GM21515 (cell line): ENCODE measurements at regions not wholly inside any gene's neighbourhood (a gene's known extent, or its start where the extent isn't known, plus 50 kb on each side); places are given as distances from the start of the nearest gene placed in this dataset.

Experiments
- ATAC-seq: cut with Tn5 transposase; IDR thresholded peaks from one replicate; pipeline ENCODE4 v1.9.1; 2021; ENCODE audit not compliant: unreplicated experiment

DNA sequence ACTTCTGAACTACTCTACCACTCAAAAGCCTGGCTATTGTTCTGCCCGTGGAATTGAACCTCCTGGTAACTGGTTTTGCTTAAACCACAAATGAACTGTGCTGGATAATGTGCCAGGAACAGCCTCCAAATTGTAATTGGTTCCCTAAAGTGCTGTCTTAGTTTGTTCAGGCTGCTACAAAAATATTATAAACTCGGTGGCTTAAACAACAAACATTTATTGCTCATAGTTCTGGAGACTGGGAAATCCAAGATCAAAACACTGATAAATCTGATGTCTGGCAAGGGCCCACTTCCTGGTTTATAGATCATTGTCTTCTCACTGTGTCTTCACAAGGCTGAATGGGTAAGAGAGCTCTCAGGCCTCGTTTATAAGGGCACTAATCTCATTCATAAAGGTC lies 149.2 kb upstream of the NCKAP5 start:
- no peak for ATAC-seq

DNA sequence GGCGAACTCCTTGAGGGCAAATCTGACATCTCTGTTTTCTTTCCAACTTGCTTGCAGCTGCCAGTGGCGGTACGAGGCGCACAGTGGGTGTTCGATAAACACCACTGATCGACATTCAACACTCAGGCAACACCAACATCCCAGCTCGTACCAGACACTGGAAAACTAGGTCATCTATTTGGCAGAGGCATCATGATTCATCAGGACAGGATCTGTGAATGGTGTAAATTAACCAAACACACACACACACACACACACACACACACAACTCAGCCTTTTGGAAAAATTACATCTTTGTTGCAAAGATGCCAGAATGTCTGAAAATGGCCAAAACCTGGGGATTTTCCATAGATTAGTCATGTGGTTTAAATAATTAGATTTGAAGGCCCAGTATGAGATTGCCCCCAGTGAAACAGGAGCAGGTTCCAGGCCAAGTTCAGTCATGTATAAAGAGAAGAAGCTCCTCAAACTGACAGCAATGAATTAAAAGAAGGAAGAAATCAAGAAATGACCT lies 150.5 kb upstream of the NCKAP5 start:
- no peak for ATAC-seq

DNA sequence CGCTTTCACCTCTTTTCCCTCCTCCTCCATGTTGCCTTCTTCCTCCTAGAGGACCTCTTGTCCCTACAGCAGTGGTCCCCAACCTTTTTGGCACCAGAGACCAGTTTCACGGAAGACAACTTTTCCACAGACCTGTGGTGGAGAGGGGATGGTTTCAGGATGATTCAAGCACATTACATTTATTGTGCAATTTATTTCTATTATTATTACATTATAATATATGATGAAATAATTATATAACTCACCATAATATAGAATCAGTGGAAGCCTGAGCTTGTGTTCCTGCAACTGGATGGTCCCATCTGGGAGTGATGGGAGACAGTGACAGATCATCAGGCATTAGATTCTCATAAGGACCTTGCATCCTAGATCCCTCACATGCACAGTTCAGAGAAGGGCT lies 152.2 kb upstream of the NCKAP5 start:
- no peak for ATAC-seq

DNA sequence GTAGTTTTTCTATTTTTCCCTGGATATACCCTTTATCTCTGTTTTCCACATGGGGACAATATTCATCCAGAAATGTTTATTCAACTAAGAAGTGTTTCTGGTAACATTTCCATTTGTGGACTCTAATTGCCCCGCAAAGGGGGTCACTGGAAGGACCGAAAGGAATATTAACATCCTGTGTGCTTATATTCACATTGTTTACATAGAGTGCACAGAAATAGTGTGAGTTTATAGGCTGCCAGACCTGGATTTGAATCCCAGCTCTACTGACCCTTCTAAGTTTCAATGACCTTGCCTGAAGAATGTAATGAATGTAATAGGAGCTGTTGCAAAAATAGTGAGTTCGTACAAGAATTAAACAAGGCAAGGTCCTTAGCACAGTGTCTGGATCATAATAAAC lies 152.9 kb upstream of the NCKAP5 start:
- no peak for ATAC-seq

DNA sequence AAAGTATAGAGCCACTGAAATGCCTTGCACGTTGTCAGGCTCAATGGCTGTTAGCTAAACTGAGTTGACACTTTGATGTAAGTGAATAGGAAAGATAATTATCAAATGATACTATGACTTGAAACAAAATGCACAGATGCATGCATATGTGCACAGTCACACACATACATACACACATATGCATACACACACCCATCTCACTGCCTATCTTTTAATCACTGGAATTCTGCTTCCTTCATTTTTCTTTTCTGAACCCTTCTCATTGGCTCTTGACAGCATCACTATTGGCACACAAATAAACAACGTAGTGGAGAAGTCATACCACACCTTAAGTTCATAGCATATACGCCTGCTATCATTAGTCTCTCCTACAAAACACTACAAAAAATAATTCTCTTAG lies 154.9 kb upstream of the NCKAP5 start:
- no peak for ATAC-seq

DNA sequence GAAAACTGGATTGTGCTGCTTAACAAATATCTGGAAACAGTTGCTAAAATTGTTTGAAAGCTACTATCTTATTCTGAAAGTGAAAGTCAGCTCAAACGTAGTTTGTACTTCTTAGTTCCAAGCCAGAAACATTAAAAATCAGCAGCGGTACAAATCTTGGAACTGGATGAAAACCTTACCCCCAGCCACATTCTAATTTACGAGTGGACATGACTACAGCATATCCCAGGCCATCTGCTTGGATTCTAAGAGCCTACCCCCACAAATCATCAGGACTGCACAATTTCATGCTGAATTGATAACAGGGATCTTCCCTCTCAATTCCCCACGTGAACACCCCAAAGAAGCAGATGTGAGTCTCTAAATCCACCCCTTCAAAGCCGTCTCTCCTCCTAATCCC lies 158.7 kb upstream of the NCKAP5 start:
- no peak for ATAC-seq

DNA sequence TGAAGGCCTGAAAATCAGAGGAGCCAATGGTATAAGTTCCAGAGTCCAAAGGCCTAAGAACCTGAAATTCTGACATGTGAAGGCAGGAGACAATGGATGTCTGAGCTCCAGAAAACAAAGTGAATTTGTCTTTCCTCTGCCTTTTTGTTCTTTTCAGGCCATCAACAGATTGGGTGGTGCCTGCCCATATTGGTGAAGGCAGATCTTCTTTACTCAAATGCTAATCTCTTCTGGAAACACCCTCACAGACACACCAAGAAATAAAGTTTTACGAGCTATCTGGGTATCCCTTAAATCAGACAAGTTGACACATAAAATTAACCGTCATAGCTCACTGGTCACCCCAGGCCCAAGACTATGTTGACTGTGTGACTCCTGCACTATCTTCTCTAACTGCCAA lies 163.8 kb upstream of the NCKAP5 start:
- no peak for ATAC-seq

DNA sequence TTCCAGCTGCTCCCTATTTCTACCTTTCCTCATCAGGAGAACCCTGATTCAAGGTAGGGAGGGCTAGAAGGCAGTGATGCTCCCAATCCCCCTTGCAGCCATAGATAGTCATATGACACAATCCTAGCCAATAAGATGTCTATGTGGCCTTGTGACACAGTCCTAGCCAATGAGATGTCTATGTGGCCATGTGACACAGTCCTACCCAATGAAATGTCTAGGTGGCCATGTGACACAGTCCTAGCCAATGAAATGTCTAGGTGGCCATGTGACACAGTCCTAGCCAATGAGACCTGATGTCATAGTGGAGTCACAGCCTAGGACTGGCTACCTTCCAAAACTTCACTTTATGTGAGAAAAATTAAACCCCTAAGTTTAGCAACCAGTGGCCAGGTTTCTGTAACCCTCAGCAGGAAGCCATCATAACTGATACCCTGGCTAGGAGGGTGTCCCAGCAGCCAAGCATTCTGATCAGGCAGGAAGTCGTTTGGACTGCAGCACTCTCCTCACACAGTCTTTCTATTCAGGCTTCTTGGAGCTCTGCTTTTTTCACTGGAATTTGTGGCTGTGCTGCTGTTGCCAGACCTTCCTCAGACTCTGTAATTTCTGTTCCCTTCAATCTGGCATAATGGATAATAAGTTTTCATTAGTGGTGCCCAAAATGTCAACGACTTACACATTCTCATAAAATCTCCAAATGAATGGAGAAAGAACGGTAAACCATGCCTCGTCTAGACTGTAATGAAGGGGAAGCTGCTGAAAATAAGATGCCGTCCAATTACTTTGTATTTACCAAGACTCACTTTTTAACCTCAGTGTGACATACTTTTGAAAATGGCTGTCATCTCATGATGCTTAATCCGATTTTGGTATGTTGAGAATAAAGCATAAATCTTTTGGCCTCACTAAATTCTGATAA lies 165.0 kb upstream of the NCKAP5 start:
- no peak for ATAC-seq

DNA sequence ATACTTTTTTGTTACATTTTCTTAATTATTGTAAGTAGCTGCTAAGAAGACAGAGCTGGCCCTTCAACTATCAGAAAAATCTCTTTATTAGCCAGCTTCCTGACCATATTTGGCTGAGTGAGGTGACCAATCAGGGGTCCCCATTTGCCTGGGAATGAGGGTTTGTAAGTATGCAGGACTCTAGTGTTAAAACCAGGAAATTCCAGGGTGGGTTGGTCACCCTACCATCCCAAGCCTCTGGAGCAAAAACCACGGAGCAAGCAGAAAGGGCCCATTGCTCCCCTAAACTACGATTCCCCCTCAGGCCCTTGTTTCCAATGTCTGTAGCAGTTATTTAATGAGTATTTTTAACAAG lies 165.6 kb upstream of the NCKAP5 start:
- no peak for ATAC-seq

DNA sequence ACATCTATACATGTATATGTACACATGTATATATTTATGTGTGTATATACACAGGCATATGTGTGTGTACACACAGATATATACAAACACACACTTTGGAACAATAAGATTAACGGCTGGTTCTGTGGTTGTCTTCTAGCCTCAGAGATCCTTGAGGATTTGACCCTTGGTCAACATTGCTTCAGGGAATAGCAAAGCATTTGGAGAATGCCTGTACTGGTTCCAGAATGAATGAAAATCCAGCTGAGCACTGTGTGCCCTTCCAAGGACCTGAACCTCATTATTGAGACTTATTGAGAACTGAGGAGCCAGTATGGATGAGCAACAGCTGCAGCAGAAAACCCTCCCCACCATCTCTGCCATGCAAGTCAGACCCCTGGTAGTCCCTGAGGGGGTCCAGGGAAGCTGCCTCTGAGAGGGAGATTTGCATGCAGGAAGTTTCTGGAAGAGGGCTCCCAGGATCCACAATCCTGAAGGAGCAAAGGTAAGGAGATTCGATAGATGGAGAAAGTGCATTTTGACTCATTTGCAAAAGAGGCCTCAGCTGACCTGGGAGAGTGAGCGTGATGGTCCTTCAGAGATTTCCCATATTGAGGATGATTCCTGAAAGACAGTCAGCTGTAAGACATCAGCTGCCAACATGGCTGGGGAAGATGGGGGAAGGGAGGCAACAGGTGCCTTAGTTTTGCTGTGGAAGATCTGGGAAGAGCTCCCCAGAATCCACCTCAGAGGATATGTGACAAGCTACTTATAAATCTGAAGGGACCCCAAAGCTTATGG lies 166.6 kb upstream of the NCKAP5 start:
- ATAC-seq: no peak

DNA sequence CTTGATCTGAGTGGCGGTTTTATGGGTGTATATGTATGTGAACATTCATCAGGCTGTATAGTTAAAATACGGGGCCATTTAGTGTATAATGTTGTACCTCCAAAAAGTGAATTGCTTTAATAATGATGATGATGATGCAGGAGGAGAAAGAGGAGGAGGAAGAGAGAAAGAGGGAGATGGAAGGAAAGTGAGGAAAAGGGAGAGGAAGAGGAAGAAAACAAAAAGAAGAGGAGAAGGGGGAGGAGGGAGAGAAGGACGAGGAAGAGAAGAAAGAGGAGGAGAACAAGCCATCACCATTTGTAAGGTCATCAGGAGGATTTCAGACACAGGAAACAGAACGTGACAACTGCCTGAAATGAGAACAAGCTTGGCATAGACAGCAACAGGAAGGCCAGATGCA lies 168.4 kb upstream of the NCKAP5 start:
- ATAC-seq: no peak

DNA sequence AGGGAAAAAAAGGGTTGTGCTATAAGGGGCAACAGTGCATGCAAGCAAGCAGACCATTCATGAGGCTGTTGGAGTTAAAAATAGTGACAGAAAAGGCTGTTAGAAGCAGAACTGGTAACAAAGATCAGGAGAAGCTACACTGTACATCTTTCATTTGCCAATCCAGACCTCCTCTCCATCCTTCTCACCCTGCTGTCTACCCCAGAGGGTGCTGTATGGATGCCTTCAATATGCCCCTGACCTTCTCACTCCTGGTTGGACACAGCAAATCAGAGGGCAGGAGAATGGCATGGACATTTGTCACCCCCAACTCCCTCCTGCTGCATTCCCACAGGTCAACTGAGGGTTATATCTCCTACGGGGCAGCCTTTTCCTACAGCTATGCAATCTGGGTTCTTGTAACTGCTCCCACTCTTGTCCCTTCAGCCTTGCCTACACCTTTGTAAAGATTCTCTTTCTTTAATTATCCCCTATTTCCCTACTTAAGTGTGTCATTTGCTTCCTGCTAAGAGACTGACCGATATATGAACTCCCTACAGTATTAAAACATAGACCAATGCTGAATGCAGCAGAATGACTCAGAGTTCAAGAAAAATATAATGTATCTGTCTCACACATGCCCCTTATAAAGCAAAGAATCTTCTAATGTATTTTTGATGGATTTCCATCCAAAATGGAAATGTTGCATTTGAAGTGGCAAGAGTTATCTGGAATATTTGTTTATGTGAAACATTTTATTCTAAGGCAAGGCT lies 169.2 kb upstream of the NCKAP5 start:
- ATAC-seq: no peak

DNA sequence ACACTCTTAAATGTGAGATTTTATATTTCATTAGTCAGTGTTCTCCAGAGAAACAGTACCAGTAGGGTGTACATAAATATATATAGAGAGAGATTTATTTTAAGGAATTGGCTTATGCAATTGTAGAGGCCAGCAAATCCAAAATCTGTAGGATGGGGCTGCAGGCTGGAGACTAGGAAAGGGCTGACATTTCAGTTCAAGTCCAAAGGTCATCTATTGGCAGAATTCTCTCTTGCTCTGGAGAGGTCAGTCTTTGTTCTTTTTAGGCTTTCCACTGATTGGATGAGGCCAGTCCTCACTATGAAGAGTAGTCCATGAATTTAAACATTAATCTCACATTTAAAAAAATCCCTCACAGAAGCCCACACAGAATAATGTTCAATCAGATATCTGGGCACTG lies 170.8 kb upstream of the NCKAP5 start:
- ATAC-seq: no peak

DNA sequence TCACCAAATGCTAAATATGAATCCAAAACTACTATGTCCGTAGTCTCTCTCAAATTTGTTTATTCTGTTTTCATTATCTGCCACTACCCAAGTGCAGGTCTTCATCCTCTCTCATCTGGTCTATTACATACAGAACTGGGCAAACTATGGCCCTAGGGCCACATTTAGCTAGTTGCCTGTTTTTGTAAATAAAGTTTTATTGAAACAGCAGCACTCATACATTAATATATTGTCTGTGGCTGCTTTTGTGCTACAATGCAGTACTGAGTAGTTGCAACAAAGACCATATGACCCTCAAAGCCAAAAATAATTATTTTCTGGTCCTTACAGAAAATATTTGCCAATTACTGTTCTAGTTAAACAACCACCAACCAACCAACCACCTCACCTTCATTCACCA lies 172.2 kb upstream of the NCKAP5 start:
- no peak for ATAC-seq

DNA sequence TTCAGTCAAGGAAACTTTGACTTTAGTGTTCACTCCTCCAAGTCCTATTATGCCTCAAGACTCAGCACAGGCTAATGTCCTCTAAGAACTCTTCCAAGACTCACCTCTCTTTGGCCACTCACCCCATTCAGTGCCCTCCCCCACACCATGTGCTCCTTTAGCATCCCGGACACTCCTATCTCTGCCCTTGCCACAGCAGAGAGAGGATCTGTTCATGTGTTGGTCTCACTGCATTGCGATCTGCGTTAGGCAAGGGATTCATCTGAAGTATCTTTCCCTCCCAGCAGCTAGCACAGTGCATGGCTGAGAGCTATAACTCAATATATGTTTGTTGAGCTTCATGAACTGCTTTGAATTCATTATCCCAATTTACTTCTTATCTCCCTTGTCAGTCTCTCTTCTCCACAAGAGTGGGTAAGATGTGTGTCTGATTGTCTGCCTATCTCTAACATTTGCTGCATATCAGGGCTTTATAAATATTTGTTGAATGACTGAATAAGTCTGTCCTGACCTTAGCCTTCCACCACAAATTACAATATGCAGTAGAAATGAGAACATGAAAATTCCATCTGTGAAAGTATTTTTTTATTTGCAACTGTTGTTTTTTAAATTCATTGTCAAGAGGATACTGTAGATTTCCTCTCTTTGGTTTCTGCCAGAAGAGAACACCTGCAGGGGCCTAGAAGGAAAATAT lies 179.9 kb upstream of the NCKAP5 start:
- no peak for ATAC-seq

DNA sequence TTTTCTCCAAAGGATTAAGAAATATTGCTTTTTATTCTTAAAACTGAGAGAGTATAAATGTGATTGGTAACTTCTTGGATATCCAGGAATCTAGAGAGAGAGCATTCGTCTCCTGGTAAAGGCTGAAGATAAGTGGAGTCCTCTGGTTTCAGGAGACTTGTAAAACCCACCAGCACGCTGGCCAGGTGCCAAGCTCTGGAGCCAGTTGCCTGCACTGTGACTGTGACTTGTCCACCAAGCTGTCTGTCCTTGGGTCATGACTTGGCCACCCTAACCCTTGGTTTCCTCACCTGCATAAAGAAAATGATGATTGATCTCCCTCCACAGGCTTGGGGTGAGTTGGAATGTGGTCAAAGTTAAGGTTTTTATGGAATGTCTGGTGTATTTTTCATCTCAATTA lies 185.4 kb upstream of the NCKAP5 start:
- ATAC-seq: no peak

DNA sequence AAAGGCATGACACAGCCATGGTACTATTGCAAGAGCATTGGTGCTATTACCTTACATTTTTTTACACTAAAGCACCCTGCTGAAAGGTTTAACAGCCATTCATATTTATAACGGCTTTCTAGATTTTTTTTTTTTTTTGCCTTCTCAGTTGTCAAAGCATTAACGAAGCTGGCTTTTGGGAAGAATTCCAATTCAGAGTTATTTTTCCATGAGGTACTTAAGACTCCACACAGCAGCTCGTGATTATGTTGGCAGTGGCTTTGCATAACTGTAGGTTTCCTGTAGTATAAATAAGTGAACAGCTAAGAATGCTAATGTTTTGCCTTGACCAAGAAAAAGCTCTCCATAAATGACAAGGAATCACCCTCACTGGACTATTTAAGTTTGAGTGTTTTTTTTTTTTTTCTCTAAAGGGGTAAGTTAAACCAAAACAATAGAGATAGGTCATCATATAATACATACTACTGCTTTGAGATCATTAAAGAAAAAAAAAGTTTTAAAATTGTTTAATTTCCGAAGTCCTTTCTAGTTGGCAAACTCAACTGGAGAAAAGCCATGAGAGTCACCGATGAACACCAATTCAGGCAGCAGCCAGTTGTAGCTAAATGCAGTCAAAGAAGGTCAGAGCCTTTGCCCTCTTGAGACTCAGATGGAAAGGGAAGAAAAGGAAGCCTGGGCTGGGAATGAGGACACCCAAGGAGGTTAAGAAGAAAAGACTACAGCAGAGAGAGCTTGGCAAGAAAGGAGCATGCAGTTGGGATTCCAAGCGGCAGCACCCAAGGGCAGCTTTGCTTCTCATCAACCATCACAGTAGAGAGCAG lies 187.4 kb upstream of the NCKAP5 start:
- no peak for ATAC-seq

DNA sequence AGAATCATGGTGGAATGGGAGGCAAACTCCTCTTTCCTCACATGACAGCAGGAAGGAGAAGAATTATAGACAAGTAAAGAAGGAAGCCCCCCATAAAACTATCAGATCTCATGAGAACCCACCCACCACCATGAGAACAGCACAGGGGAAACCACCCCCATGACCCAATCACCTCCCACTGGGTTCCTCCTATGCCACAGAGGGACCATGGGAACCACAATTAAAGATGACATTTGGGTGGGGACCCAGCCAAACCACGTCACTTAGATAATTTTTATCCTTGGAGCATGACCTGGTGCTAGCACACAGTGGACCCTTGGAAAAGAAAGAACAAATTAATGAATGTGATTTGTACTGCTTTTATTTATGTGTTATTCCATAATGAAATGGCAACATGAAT lies 188.6 kb upstream of the NCKAP5 start:
- ATAC-seq: no peak

DNA sequence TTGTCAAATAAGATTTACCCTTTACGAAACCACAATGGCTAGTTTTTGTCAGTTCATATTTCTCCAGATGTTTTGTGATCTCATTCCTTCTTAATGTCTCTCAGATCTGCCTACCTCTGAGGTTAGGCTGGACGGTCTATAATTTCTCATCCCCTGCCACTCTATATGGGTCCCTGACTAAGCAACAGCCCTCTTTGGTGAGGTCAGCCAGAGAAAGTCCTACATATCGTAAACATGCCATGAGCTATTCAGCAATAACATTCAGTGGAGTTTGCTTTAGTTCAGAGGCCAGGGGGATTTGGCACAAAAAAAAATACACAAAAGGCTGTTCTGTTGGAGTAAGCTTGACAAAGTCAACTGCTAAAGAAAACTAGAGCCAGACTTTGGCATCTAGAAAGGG lies 192.1 kb upstream of the NCKAP5 start:
- ATAC-seq: no peak

DNA sequence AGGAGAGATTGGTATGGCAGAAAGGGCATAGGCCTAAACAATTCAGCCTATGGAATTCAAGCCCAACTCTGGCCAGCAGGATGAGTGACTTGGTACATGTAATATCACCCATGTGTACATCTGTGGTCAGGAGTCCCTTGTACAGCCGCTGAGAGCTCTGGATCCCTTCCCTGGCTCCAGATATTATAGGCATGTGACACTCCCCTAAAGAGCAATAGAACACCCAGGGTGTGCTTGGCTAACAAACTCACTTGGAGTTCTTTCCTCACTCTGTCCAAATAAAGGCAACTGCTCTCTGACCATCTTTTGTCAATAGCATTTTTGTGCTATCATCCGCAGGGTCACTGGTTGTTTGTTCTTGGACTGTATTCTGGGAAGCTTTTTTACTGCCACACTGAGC lies 197.4 kb upstream of the NCKAP5 start:
- no peak for ATAC-seq
